ENCODE measurements at regions not wholly inside any gene's neighbourhood (a gene's known extent, or its start where the extent isn't known, plus 50 kb on each side); places are given as distances from the start of the nearest gene placed in this dataset.

- no peak for DNase-seq (ENCODE audit: low read depth)
These were observed 142.2 kb upstream of the HABP2 start for GRCh38 chr10:113410618-113411017.

DNA sequence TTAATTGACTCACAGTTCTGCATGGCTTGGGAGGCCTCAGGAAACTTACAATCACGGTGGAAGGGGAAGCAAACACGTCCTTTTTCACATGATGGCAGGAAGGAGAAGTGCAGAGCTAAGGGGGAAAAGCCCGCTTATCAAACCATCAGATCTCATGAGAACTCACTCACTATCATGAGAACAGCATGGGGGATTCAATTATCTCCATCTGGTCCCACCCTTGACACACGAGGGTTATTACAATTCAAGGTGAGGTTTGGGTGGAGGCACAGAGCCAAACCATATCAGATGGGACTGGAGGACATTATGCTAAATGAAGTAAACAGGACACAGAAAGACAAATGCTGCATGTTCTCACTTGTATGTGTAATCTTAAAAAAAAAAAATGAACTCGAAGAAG lies 141.4 kb upstream of the HABP2 start:
- no peak for DNase-seq (ENCODE audit: low read depth)

GRCh38 chr10:113412161-113412560 lies 140.7 kb upstream of the HABP2 start:
- DNase-seq (ENCODE audit: low read depth) = no peak

DNA sequence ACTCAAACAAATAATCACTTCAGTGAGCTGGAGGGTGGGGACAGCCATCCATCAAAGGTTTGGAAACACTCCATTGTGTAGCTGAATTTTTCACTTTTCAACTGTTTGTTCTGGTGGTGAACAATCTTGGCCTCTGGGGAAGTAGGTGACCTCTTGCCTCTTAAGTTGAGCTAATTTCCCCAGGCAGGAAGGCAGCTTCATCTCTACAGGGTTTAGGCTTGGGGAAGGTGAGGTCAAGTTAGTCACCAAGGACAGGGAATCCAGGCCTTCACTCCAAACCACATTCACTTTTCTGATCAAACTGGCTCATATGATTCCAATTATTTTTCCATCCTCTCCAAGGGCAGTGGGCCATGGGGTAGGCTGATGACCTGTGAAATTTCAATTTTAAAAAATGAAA lies 138.3 kb upstream of the HABP2 start:
- DNase-seq (ENCODE audit: low read depth) = no peak

GRCh38 chr10:113415246-113415645 lies 137.6 kb upstream of the HABP2 start:
- no peak for DNase-seq (ENCODE audit: low read depth)

GRCh38 chr10:113420057-113420732 lies 132.7 kb upstream of the HABP2 start:
- no peak for DNase-seq (ENCODE audit: low read depth)

DNA sequence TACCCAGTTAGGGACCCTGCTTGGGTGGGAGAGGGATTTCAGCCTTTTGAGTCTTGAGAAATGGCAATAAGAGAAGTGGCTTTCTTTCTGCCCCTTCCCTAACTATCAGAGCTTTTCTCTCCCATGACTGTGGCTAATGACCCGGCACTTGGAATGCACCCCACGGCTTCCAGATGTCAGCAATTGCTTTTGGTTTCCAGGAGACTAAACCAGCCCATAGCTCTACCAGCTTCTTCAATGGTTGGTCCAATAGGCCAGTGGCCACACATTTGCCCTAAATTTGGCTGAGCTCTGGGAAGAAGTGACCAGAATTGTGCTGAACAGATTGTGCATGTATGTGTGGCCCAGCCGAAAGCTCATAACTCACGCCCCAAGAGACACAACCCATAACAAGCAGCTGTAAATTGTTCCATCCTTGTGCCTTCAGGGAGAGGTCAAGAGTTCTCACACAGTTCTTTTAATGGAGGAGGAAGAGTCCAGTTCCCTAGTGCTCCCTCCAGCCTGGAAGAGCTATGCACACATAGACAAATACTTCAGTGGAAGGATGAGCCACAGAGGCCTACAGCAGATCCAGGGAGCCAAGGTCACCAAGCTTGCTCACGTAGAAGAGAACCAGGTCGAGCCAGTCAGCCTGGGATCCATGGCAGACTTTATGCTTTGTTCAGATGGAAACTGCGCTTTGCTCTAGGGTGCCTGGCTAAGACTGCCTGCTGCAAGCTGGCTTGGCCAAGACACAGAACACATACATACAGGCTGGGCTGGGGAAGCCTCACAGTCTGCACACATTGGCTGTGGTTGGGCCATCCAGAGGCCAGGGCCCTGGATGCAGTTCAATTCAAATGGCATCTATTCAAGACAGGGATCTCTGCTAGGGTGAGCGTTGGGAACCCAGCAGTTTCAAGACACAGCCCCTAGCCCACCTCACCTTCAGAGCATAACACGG lies 131.8 kb upstream of the HABP2 start:
- no peak for DNase-seq (ENCODE audit: low read depth)

DNA sequence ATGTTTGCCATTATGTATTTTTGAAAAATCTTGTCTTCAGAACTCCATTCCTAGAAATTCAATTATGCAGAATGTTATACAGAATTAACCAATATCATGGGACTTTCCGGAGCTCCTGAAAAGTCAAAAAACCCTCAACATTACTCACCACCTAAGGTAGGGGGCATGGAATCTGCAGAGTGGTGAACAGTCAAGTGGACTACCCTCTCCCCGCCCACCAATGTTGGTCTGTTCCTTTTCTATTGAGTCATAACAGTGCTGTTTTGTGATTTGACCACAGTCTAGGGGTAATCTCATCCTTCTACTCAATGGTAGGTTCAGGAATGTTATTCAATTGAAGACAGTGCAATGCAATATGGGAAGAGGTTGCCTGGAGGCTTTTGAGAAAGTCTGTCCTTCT lies 130.5 kb upstream of the HABP2 start:
- no peak for DNase-seq (ENCODE audit: low read depth)

- no peak for DNase-seq (ENCODE audit: low read depth)
These were observed 128.7 kb upstream of the HABP2 start for GRCh38 chr10:113423981-113424721.

DNA sequence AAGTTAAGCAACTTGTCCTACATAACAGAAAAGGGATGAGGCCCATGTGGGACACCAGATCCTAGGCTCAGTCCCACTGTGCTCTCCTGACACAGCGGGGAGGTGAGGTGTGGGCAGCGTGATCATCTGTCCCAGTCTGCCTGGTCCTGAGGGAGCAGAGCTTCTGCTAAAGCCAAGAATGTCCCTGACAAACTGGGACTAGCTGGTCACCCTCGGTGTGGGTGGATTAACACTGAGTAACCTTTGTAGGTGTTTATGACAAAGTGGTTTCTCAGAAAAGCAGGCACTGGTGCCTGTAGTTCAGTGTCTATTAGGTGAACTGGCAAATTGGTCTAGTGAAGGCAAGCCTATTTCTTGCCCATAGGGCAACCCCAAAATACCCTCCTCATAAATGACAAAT lies 127.8 kb upstream of the HABP2 start:
- DNase-seq (ENCODE audit: low read depth) = no peak

DNA sequence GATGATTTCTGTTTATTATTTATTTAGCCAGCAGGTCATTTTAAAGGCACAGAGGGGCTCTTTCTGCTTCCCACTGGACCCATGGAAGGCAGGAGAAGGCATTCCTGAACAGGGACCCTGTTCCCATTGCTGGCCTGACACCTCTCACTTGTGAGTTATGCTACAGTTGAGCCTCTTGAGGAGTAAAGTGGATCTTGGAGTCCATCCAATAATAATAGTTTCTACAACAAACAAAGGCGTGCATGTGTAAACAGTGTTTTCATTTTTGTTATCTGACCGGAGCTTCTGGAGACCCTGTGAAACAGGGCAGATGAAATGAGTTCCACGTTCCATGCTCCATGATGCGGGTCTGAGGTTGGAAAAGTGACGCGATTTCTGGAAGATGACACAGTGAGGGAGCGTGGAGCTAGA lies 127.3 kb upstream of the HABP2 start:
- DNase-seq (ENCODE audit: low read depth) = no peak

DNA sequence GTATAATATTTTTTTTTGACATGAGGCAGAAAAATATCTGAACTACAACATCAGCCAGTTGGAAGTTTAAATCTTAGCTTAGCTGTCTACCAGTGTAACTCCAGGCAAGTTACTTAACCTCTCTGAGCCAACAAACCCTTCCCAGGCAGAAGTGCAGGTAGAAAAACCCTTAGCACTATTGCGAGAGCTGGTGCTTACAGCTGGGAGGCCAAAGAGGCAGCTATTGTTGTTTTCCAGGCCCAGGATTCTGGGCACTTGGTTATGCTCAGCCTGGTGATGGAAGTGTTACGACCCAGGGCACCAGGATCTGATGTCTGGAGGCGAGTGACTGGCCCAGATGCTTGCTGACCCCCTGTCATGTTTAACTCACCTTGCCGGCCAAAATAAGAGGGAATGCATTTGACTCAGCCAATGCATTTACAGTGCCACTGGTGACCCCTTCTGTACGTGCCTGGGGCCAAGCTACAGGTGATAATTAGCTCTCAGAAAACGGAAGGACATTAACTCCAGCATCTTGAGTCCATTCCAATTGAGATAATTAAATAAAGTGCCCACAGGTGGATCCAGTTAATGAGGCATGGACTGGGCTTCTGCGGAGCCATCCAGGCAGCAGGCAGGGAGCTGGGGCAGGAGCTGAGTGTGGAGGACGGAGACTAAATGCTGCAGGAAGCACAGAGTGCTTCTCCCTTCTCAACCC lies 126.5 kb upstream of the HABP2 start:
- DNase-seq (ENCODE audit: low read depth) = no peak

DNA sequence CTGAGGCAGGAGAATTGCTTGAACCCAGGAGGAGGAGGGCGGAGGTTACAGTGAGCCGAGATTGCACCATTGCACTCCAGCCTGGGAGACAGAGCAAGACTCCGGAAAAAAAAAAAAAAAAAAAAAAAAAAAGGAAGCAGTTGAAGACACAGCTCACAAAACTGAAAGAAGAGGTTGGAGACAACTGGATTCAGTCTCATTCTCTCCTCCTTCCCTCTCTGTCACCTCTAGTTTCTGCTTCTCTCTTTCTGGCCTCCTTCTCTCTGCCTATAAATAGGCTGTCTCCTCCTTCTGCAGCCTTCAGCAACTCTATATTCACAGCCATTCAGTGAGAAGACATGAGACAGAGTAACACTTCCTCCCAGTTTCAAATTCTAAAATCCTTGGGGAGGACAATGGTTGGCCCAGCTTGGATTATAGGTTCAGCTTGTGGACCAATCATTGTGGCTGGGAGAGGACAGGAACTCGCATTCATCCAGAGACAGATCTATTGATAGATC lies 125.6 kb upstream of the HABP2 start:
- DNase-seq (ENCODE audit: low read depth) = no peak

GRCh38 chr10:113427811-113428558 lies 124.9 kb upstream of the HABP2 start:
- no peak for DNase-seq (ENCODE audit: low read depth)

- no peak for DNase-seq (ENCODE audit: low read depth)
These were observed 122.0 kb upstream of the HABP2 start for GRCh38 chr10:113430634-113431397.

- DNase-seq (ENCODE audit: low read depth) = no peak
These were observed 121.3 kb upstream of the HABP2 start for GRCh38 chr10:113431398-113432160.

- DNase-seq (ENCODE audit: low read depth) = peak; percentile 2
These were observed 119.1 kb upstream of the HABP2 start for GRCh38 chr10:113433711-113434110.

DNA sequence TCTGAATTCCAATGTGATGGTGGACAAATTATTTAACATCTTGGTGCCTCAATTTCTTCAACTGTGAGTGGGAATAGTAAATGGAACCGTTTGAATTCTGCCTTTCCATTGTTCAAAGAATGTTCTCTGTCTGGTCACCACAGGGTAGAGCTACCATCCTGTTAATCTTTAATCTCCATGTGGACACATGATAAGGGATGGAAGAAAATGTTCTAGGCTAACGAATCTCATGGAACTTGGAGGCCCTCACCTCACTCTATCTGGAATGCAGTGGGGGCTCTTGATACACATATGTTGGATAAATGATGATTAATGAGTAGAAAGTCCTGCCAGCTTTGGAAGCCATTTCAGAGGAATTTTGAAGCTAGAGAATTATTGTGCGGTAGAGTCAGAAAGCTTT lies 118.5 kb upstream of the HABP2 start:
- DNase-seq (ENCODE audit: low read depth) = no peak

- DNase-seq (ENCODE audit: low read depth) = no peak
These were observed 117.9 kb upstream of the HABP2 start for GRCh38 chr10:113434950-113435349.
